ENCODE measurements at regions not wholly inside any gene's neighbourhood (a gene's known extent, or its start where the extent isn't known, plus 50 kb on each side); places are given as distances from the start of the nearest gene placed in this dataset.

DNA sequence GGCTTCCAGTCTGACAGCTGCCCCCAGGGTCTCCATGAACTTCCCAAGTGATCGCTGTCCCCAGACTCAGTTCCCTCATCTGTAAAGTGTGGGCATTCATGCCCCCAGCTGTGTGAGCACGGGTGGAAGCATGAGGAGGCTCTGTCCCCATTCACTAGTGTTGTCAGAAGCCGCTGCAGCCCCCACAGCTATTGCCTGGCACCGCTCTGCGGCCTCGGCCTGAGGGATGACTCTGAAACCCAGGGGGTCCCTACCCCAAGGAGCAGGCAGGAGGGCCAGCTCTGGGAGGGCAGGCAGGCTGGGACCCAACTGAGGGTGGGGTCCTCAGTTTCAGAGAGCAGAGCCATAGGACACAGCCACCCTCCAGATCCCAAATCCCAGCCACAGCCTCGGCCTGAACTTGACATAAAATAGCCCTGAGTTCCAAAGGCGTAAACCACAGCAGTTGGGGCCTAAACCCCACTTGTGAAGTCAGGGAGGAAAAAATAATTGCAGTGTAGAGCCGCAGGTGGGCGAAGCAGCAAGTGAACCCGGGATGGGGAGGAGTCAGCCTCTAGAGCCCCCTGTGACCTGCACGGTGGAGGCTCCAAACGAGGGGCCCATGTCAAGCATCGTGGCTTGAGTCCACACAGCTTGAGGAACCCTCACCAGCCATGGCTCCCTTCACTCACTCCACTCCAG is 66.0 kb upstream of the ADAMTS2 start:
- Histone ChIP-seq H3K4me3 (no peak overlapping the region), H3K9me3 (no peaks in the 10 kb centered on the region), H3K27me3 (peaks cover 0 to 26% (median 0%) of the 10 kb centered on the region in 4 donors), H3K4me1 (peaks cover 0 to 10% (median 0%) of the 10 kb centered on the region in 4 donors), H3K36me3 (no peaks in the 10 kb centered on the region), H3K27ac (replicated peaks in 1 of 4) (no peak overlapping the region)
- WGBS: 86% methylated on average over 9 of the region's 14 CpGs
- DNase-seq (ENCODE audit: extremely low spot score): peak; percentile 31
- intact Hi-C loops (cut with DNase I): no loop called here
- TF ChIP-seq POLR2A (IDR thresholded peaks at IDR 0.05; ENCODE audit: low read depth) (no peak), EP300 (IDR thresholded peaks at IDR 0.05) (no peak), POLR2AphosphoS5 (IDR thresholded peaks at IDR 0.05) (no peak)
- TF ChIP-seq, protein P1, sequence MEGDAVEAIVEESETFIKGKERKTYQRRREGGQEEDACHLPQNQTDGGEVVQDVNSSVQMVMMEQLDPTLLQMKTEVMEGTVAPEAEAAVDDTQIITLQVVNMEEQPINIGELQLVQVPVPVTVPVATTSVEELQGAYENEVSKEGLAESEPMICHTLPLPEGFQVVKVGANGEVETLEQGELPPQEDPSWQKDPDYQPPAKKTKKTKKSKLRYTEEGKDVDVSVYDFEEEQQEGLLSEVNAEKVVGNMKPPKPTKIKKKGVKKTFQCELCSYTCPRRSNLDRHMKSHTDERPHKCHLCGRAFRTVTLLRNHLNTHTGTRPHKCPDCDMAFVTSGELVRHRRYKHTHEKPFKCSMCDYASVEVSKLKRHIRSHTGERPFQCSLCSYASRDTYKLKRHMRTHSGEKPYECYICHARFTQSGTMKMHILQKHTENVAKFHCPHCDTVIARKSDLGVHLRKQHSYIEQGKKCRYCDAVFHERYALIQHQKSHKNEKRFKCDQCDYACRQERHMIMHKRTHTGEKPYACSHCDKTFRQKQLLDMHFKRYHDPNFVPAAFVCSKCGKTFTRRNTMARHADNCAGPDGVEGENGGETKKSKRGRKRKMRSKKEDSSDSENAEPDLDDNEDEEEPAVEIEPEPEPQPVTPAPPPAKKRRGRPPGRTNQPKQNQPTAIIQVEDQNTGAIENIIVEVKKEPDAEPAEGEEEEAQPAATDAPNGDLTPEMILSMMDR (IDR thresholded peaks at IDR 0.05): no peak

DNA sequence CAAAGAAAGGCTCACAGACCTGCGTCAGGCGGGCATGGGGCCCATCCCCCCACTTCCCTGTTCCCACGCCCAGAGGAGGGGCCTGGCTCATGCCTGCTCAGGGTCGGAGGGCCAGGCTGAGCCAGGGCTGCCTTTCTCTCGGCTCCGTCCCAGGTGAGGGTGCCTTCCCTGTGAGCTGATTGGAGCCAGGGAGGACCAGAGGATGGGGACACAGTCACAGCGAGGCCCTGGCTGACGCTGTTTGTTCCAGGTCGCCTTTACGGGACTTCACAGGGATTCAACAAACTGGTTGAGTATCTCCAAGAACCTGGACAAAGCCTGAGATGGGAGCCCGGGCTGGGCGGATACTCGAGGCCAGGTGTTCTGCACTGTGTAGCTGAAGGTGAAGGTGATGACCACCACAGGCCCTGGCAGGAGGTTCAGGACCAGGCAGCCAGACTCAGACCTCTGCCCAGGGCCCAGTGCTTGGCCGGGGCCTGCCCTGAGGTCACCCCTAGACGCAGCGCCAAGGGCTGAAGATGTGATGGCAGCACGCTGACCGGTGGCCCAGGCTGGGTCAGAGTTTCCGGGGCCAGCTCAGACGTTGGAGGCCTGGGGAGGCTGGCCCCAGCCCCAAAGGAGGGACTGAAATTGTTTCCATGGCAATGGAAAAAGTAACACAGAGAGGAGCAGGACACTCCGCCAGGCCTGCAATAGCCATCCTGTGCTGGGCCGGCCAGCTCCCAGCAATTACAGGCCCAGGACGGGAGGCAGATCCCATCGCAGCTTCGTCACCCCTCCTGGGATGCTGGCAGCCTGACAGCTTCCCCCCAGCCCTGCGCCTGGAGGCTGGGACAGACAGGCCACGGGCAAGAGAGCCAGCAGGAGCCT is 65.3 kb upstream of the ADAMTS2 start:
- TF ChIP-seq EP300 (IDR thresholded peaks at IDR 0.05) (no peak), POLR2AphosphoS5 (IDR thresholded peaks at IDR 0.05) (no peak), POLR2A (IDR thresholded peaks at IDR 0.05; ENCODE audit: low read depth) (no peak)
- TF ChIP-seq, protein P1 (IDR thresholded peaks at IDR 0.05): no peak
- DNase-seq (ENCODE audit: extremely low spot score): peak; percentile 90
- intact Hi-C loops (cut with DNase I): no loop called here
- Histone ChIP-seq H3K27me3 (peaks cover 0 to 18% (median 0%) of the 10 kb centered on the region in 4 donors), H3K9me3 (no peaks in the 10 kb centered on the region), H3K4me1 (peaks cover 0 to 14% (median 0%) of the 10 kb centered on the region in 4 donors), H3K27ac (replicated peaks in 1 of 4) (no peak overlapping the region), H3K4me3 (no peak overlapping the region), H3K36me3 (no peaks in the 10 kb centered on the region)
- WGBS: 86% methylated on average over 8 of the region's 27 CpGs

DNA sequence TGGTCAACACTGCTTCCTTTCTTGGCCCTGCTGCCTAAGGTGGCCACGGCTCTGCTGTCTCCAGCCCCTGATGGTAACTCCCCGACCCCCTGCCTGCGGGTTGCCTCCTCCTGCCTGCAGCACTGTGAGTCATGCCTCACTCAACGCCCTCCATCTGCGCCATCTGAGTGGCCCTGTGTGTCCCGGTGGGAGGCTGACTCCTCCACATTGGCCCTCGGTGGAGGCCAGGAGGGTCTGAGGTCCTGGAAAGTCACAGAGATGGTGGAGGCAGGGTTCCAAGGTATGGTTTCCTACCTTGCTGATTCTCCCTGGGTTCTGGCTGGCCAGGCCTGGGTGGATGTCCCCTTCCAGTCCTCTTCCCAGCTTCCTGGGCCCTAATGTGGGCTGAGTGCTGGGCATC is 64.5 kb upstream of the ADAMTS2 start:
- H3K4me1 ChIP-seq: peaks cover 0 to 14% (median 0%) of the 10 kb centered on the region in 4 donors
- TF ChIP-seq, protein P1 (IDR thresholded peaks at IDR 0.05): no peak
- TF ChIP-seq POLR2A (IDR thresholded peaks at IDR 0.05; ENCODE audit: low read depth): no peak
- TF ChIP-seq POLR2AphosphoS5 (IDR thresholded peaks at IDR 0.05): no peak
- no peak for TF ChIP-seq EP300 (IDR thresholded peaks at IDR 0.05)
- WGBS: 95% methylated on average over 7 of the region's 7 CpGs
- peaks cover 0 to 11% (median 0%) of the 10 kb centered on the region in 4 donors for H3K27me3 ChIP-seq
- H3K27ac ChIP-seq (replicated peaks in 1 of 4): no peak overlapping the region
- DNase-seq (ENCODE audit: extremely low spot score): peak; percentile 66
- H3K9me3 ChIP-seq: no peaks in the 10 kb centered on the region
- no peak overlapping the region for H3K4me3 ChIP-seq
- no peaks in the 10 kb centered on the region for H3K36me3 ChIP-seq
- intact Hi-C loops (cut with DNase I): no loop called here

DNA sequence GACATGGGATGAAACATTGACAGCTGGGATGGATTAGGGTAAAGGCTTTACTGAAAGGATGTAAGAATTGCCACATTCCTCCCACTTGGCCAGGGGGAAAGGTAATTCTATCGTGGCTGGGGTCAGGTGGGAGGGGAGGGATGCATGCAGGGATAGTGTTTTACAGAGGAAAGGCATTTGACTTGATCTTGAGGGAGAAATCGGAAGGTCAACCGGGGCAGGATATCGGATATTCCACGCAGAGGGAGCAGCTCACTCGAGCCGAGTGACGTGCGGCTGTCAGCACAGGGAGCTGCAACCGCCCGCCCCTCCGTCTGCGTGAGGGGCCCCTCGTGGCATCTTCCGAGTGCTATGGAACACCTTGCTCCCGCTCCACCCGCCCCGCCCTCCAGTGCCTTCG is 63.4 kb upstream of the ADAMTS2 start:
- no peak overlapping the region for H3K4me3 ChIP-seq
- H3K36me3 ChIP-seq: no peaks in the 10 kb centered on the region
- intact Hi-C loops (cut with DNase I): no loop called here
- H3K9me3 ChIP-seq: no peaks in the 10 kb centered on the region
- no peak overlapping the region for H3K27ac ChIP-seq (replicated peaks in 1 of 4)
- peak; percentile 79 for DNase-seq (ENCODE audit: extremely low spot score)
- TF ChIP-seq POLR2AphosphoS5 (IDR thresholded peaks at IDR 0.05): no peak
- TF ChIP-seq, protein P1 (IDR thresholded peaks at IDR 0.05): no peak
- TF ChIP-seq POLR2A (IDR thresholded peaks at IDR 0.05; ENCODE audit: low read depth): no peak
- no peak for TF ChIP-seq EP300 (IDR thresholded peaks at IDR 0.05)
- peaks cover 0 to 14% (median 0%) of the 10 kb centered on the region in 4 donors for H3K4me1 ChIP-seq
- H3K27me3 ChIP-seq: no peaks in the 10 kb centered on the region
- 89% methylated on average over 19 of the region's 19 CpGs for WGBS
